ENCODE measurements at regions not wholly inside any gene's neighbourhood (a gene's known extent, or its start where the extent isn't known, plus 50 kb on each side); places are given as distances from the start of the nearest gene placed in this dataset.

GRCh38 chr16:50991436-50991835 lies 159.6 kb downstream of the SALL1 start:
- CTCF ChIA-PET, result no interaction called here

DNA sequence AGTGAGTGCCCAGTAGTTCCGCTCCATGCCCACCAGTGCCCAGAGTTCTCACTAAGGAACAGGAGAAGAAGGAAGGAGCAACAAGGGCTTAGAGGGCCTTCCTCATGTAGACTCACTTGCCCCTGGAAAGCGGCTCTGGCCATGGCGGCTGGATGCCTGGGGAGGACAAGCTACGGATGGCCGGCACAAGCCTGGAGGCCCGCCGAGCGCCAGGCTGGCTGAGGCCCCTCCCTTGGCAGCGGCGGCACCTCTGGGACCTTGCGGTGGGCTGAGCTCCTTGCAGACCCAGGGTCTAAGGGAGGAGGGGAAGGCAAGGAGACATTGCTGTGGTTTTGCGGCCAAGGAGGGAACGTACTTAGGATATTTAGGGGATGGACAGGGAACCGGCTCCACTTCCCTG lies 160.1 kb downstream of the SALL1 start:
- WGBS (ENCODE audit: low lambda C conversion rate), result 57% methylated on average over 11 of the region's 14 CpGs
- Histone ChIP-seq H2AFZ (ENCODE audit: low read depth) (no peak overlapping the region), H3K9ac (no peak overlapping the region), H3K4me3 (ENCODE audit: low read depth in 2 of 2, low read length in 1 of 2) (no peak overlapping the region), H3K9me3 (no peaks in the 10 kb centered on the region), H3K79me2 (ENCODE audit: insufficient read depth) (no peaks in the 10 kb centered on the region), H3K36me3 (replicated peaks in 1 of 2; ENCODE audit: control insufficient read depth in 1 of 2, insufficient read depth in 2 of 2, low read length in 1 of 2) (no peaks in the 10 kb centered on the region), H3K4me1 (ENCODE audit: control insufficient read depth in 1 of 2, insufficient read depth in 2 of 2, low read depth in 1 of 2, low read length in 1 of 2) (no peaks in the 10 kb centered on the region), H3K4me2 (no peak overlapping the region), H3F3A (replicated peaks; ENCODE audit: insufficient read depth) (no peaks in the 10 kb centered on the region), H3K27ac (ENCODE audit: low read depth in 2 of 2, low read length in 1 of 2) (no peak overlapping the region), H4K20me1 (ENCODE audit: insufficient read depth) (no peaks in the 10 kb centered on the region), H3K27me3 (ENCODE audit: insufficient read depth) (no peaks in the 10 kb centered on the region), H3K9me2 (no peaks in the 10 kb centered on the region)
- CTCF ChIA-PET, result interaction anchor here (0.6 to 1.1 kb wide), 2 partner anchors 18 to 905 kb away, joined by 3 to 4 read pairs; no protein-coding TSS in a partner anchor
- no peak for DNase-seq
- no peak for TF ChIP-seq MEF2A (IDR thresholded peaks at IDR 0.05; ENCODE audit: borderline replicate concordance, low read depth)
- no peak for TF ChIP-seq RXRA (IDR thresholded peaks at IDR 0.05; ENCODE audit: borderline replicate concordance, low read depth)
- TF ChIP-seq MXI1 (IDR thresholded peaks at IDR 0.05; ENCODE audit: low read depth, low read length), result no peak
- no peak for TF ChIP-seq ZBTB33 (IDR thresholded peaks at IDR 0.05; ENCODE audit: borderline replicate concordance, low read depth)
- TF ChIP-seq FOSL2 (IDR thresholded peaks at IDR 0.05; ENCODE audit: borderline replicate concordance, low read depth), result no peak
- POLR2A ChIA-PET, result no interaction called here

More at GRCh38 chr16:50991436-50991835, 159.6 kb downstream of the SALL1 start:
- H3K9me3 ChIP-seq, result no peaks in the 10 kb centered on the region
- TF ChIP-seq YY1 (IDR thresholded peaks at IDR 0.05; ENCODE audit: low read depth) (no peak), SMC3 (IDR thresholded peaks at IDR 0.05; ENCODE audit: low read depth, low read length) (no peak), EZH2phosphoT487 (IDR thresholded peaks at IDR 0.05; ENCODE audit: borderline replicate concordance, low read depth) (no peak), GABPA (IDR thresholded peaks at IDR 0.05; ENCODE audit: low read depth) (no peak), ZBTB33 (IDR thresholded peaks at IDR 0.05; ENCODE audit: borderline replicate concordance, low read depth) (no peak), TAF1 (IDR thresholded peaks at IDR 0.05; ENCODE audit: borderline replicate concordance, low read depth, low read length) (no peak), FOSL2 (IDR thresholded peaks at IDR 0.05; ENCODE audit: borderline replicate concordance, low read depth) (no peak), TCF12 (IDR thresholded peaks at IDR 0.05) (no peak)
- TF ChIP-seq, protein P1, sequence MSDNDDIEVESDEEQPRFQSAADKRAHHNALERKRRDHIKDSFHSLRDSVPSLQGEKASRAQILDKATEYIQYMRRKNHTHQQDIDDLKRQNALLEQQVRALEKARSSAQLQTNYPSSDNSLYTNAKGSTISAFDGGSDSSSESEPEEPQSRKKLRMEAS (IDR thresholded peaks at IDR 0.05; ENCODE audit: low read depth), result no peak
- no peaks in the 10 kb centered on the region for H3K9me2 ChIP-seq
- no peaks in the 10 kb centered on the region for H4K20me1 ChIP-seq (ENCODE audit: insufficient read depth)
- H3K79me2 ChIP-seq (ENCODE audit: insufficient read depth), result no peaks in the 10 kb centered on the region
- DNase-seq, result no peak
- H3K36me3 ChIP-seq (replicated peaks in 1 of 2; ENCODE audit: control insufficient read depth in 1 of 2, insufficient read depth in 2 of 2, low read length in 1 of 2), result no peaks in the 10 kb centered on the region
- H2AFZ ChIP-seq (ENCODE audit: low read depth), result no peak overlapping the region
- H3K4me3 ChIP-seq (ENCODE audit: low read depth in 2 of 2, low read length in 1 of 2), result no peak overlapping the region
- no peak overlapping the region for H3K4me2 ChIP-seq
- no peak overlapping the region for H3K27ac ChIP-seq (ENCODE audit: low read depth in 2 of 2, low read length in 1 of 2)
- no peaks in the 10 kb centered on the region for H3F3A ChIP-seq (replicated peaks; ENCODE audit: insufficient read depth)
- POLR2A ChIA-PET, result no interaction called here
- WGBS (ENCODE audit: low lambda C conversion rate), result 40% methylated on average over 4 of the region's 13 CpGs
- H3K4me1 ChIP-seq (ENCODE audit: control insufficient read depth in 1 of 2, insufficient read depth in 2 of 2, low read depth in 1 of 2, low read length in 1 of 2), result no peaks in the 10 kb centered on the region
- no peak overlapping the region for H3K9ac ChIP-seq
- no peaks in the 10 kb centered on the region for H3K27me3 ChIP-seq (ENCODE audit: insufficient read depth)

All from SK-N-SH (cell line).